OCI-LY1 (cell line): ENCODE measurements at regions not wholly inside any gene's neighbourhood (a gene's known extent, or its start where the extent isn't known, plus 50 kb on each side); places are given as distances from the start of the nearest gene placed in this dataset.

Experiments used
- H2AFZ ChIP-seq: fragments of 200-600 bp; sonication (generic), shearing (Covaris generic); 2 replicates; pipeline ENCODE4 v1.6.0; 2014; ENCODE audit warnings: antibody characterized with exemption, mild to moderate bottlenecking, low read length
- H3F3A ChIP-seq: fragments of 200-600 bp; sonication (generic), shearing (Covaris generic); 2 replicates; pipeline ENCODE4 v1.6.0; 2014; ENCODE audit warnings: mild to moderate bottlenecking, antibody characterized with exemption, low read length, moderate library complexity; ENCODE audit not compliant: insufficient read depth
- H3K27ac ChIP-seq: fragments of 200-600 bp; sonication (generic); 2 replicates; pipeline ENCODE4 v1.5.1; 2014; ENCODE audit warnings: low read length, mixed run types, mild to moderate bottlenecking, low read depth; ENCODE audit not compliant: poor library complexity, severe bottlenecking
- H3K27me3 ChIP-seq: fragments of 200-600 bp; sonication (generic); 2 replicates; pipeline ENCODE4 v1.6.0; 2014; ENCODE audit warnings: antibody characterized with exemption, mild to moderate bottlenecking, low read length, moderate library complexity; ENCODE audit not compliant: insufficient read depth
- H3K36me3 ChIP-seq: fragments of 200-600 bp; sonication (generic); 2 replicates; pipeline ENCODE4 v1.6.1; 2014; ENCODE audit warnings: mild to moderate bottlenecking, antibody characterized with exemption, low read length, moderate library complexity, mixed read lengths; ENCODE audit not compliant: insufficient read depth
- H3K4me1 ChIP-seq: fragments of 200-600 bp; sonication (generic); 2 replicates; pipeline ENCODE4 v1.5.1; 2014; ENCODE audit warnings: mild to moderate bottlenecking, low read length, moderate library complexity; ENCODE audit not compliant: insufficient read depth, severe bottlenecking
- H3K4me2 ChIP-seq: fragments of 200-600 bp; sonication (generic), shearing (Covaris generic); 2 replicates; pipeline ENCODE4 v1.6.1; 2014; ENCODE audit warnings: low read length
- H3K4me3 ChIP-seq: fragments of 200-600 bp; sonication (generic); 2 replicates; pipeline ENCODE4 v1.5.1; 2014; ENCODE audit warnings: low read length, low read depth, mild to moderate bottlenecking, mixed read lengths; ENCODE audit not compliant: poor library complexity, severe bottlenecking
- H3K79me2 ChIP-seq: fragments of 200-600 bp; shearing (Covaris generic); 2 replicates; pipeline ENCODE4 v1.6.1; 2016; ENCODE audit warnings: mixed run types, low read length, mixed read lengths; ENCODE audit not compliant: insufficient read depth
- H3K9ac ChIP-seq: fragments of 200-600 bp; sonication (generic), shearing (Covaris generic); 2 replicates; pipeline ENCODE4 v1.6.1; 2014; ENCODE audit warnings: mild to moderate bottlenecking, low read length, mixed read lengths
- H3K9me2 ChIP-seq: fragments of 200-600 bp; sonication (generic), shearing (Covaris generic); 2 replicates; pipeline ENCODE4 v1.6.1; 2014; ENCODE audit warnings: low read depth, mild to moderate bottlenecking, low read length, mixed read lengths
- H3K9me3 ChIP-seq: fragments of 200-600 bp; shearing (Covaris generic); 2 replicates; pipeline ENCODE4 v1.6.1; 2014; ENCODE audit warnings: low read length, mixed read lengths
- H4K20me1 ChIP-seq: fragments of 200-600 bp; sonication (generic), shearing (Covaris generic); 2 replicates; pipeline ENCODE4 v1.6.0; 2016; ENCODE audit warnings: mild to moderate bottlenecking, low read length; ENCODE audit not compliant: insufficient read depth
- EZH2 ChIP-seq: fragments of 200-600 bp; sonication (generic), shearing (Covaris generic); IDR thresholded peaks from 2 replicates; pipeline ENCODE4 v1.8.0; 2017; ENCODE audit warnings: borderline replicate concordance, mixed run types, mild to moderate bottlenecking, antibody characterized with exemption, low read length, moderate library complexity, mixed read lengths
- TF ChIP-seq, protein P1 (sequence below): fragments of 200-600 bp; sonication (generic), shearing (Covaris generic); IDR thresholded peaks from 2 replicates; pipeline ENCODE4 v1.5.1; 2017; ENCODE audit warnings: mild to moderate bottlenecking, antibody characterized with exemption, low read length, moderate library complexity, mixed read lengths

DNA sequence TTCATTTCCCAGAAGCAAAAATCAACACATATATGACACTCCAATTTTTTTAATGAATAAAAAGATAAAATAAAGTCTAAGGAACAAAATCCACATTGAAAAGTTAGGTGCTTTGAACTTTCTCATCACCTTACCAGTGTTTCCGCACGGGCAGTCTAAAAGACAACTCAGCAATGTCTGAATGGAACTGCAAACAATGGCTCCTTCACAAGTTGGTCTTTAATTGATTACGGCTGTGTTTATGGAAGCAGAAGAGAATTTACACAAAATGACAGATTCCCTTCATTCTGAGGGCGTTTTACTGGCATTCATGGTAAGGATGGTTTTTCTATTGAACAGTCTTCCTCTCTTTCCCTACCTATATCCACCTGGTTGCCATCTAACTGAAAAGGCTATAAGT is 65.0 kb upstream of the RNPC3 start:
- Histone ChIP-seq H3K4me1 (no peaks in the 10 kb centered on the region), H3K9me2 (no peaks in the 10 kb centered on the region), H3K27me3 (no peaks in the 10 kb centered on the region), H3K4me3 (no peak overlapping the region), H3K79me2 (no peaks in the 10 kb centered on the region), H3K4me2 (no peak overlapping the region), H3K36me3 (no peaks in the 10 kb centered on the region), H3K27ac (no peak overlapping the region), H4K20me1 (no peaks in the 10 kb centered on the region), H2AFZ (no peak overlapping the region), H3K9me3 (no peaks in the 10 kb centered on the region), H3F3A (no peaks in the 10 kb centered on the region), H3K9ac (no peak overlapping the region)
- TF ChIP-seq EZH2, result no peak
- TF ChIP-seq, protein P1, sequence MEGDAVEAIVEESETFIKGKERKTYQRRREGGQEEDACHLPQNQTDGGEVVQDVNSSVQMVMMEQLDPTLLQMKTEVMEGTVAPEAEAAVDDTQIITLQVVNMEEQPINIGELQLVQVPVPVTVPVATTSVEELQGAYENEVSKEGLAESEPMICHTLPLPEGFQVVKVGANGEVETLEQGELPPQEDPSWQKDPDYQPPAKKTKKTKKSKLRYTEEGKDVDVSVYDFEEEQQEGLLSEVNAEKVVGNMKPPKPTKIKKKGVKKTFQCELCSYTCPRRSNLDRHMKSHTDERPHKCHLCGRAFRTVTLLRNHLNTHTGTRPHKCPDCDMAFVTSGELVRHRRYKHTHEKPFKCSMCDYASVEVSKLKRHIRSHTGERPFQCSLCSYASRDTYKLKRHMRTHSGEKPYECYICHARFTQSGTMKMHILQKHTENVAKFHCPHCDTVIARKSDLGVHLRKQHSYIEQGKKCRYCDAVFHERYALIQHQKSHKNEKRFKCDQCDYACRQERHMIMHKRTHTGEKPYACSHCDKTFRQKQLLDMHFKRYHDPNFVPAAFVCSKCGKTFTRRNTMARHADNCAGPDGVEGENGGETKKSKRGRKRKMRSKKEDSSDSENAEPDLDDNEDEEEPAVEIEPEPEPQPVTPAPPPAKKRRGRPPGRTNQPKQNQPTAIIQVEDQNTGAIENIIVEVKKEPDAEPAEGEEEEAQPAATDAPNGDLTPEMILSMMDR, result no peak

DNA sequence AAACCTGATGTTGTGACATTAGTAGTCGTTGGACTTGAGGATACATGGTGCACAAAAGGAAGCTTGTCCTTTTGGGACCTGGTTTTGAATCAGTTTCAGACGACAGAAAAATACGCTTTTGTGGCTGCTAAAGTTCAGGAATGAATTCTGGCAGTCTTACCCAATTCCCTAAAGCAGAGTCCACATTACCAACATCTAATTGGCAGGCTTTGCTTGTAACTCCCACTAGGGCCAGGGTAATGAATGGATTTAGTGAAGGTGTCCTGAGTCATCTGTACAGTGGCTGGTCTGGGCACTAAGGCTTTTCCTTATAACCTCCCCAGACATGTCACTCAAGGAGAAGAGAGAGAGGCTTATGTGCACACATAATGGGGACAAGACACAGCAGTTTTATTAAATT is 66.2 kb upstream of the RNPC3 start:
- no peaks in the 10 kb centered on the region for H4K20me1 ChIP-seq
- H3K9me2 ChIP-seq, result no peaks in the 10 kb centered on the region
- H3K27ac ChIP-seq, result no peak overlapping the region
- H3K4me2 ChIP-seq, result no peak overlapping the region
- H3K4me3 ChIP-seq, result no peak overlapping the region
- no peaks in the 10 kb centered on the region for H3F3A ChIP-seq
- no peaks in the 10 kb centered on the region for H3K9me3 ChIP-seq
- no peaks in the 10 kb centered on the region for H3K36me3 ChIP-seq
- TF ChIP-seq EZH2, result no peak
- TF ChIP-seq, protein P1, result no peak
- no peak overlapping the region for H2AFZ ChIP-seq
- H3K4me1 ChIP-seq, result no peaks in the 10 kb centered on the region
- no peaks in the 10 kb centered on the region for H3K79me2 ChIP-seq
- H3K9ac ChIP-seq, result no peak overlapping the region
- no peaks in the 10 kb centered on the region for H3K27me3 ChIP-seq

DNA sequence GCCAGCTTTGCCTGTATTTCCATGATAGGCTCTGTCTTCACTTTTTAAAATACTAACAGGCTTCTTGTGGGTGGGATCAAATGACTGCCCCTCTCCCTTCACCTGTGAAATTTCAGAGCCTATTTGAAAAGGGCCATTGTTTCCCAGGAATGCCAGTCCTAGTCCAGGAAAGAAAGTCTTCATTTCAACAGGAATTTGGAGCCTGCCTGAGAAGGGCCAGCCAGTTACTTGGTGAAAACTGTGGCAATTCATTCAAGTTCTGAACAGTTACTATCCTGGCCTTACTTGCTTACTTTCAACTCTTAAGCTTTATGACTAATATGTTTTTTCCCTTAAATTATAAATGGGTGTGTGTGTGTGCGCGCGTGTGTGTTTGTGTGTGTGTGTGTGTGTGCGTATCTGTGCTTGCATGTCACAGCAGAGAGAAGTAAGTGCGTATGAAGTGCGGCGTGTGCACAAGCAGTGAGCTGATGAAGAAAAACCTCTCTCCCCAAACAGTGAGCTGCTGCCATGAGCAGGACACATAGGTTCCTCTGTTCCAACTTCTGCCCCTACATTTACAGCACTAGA is 67.5 kb upstream of the RNPC3 start:
- Histone ChIP-seq H3K36me3 (no peaks in the 10 kb centered on the region), H2AFZ (no peak overlapping the region), H3K4me1 (no peaks in the 10 kb centered on the region), H3K27ac (no peak overlapping the region), H4K20me1 (no peaks in the 10 kb centered on the region), H3K27me3 (no peaks in the 10 kb centered on the region), H3K9me3 (no peaks in the 10 kb centered on the region), H3F3A (no peaks in the 10 kb centered on the region), H3K79me2 (no peaks in the 10 kb centered on the region), H3K9ac (no peak overlapping the region), H3K4me2 (no peak overlapping the region), H3K9me2 (no peaks in the 10 kb centered on the region), H3K4me3 (no peak overlapping the region)
- no peak for TF ChIP-seq EZH2
- TF ChIP-seq, protein P1, result no peak
